G401 (cell line): ENCODE measurements at regions not wholly inside any gene's neighbourhood (a gene's known extent, or its start where the extent isn't known, plus 50 kb on each side); places are given as distances from the start of the nearest gene placed in this dataset.

Experiments
- DNase-seq: peaks from one replicate; pipeline ENCODE4 v3.0.0-alpha.2; 2015; ENCODE audit warnings: low spot score
- in situ Hi-C: cut with HindIII; loops from 2 replicates; pipeline ENCODE4 v1.10.0; 2016; ENCODE audit warnings: low sequenced_read_pairs, mixed read lengths

DNA sequence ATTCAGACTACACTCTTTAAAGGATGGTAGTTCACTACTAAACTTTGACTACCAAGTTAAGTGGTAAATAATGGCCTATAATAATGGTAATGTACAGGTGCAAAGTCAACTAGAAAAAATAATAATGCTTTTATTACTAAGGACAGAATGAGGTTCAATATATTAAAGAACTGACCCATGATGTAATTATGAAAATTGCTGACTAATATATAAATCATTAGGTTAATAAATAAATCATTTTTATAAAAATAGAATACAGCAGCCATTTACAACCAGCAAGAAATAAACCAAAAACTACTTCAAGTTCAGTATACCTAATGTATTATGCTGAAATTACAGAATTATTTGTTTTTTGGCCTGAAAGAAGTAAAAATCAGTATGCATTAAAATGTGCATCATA is 577.2 kb downstream of the PPARGC1A start:
- no peak for DNase-seq
- in situ Hi-C loops: no loop called here

DNA sequence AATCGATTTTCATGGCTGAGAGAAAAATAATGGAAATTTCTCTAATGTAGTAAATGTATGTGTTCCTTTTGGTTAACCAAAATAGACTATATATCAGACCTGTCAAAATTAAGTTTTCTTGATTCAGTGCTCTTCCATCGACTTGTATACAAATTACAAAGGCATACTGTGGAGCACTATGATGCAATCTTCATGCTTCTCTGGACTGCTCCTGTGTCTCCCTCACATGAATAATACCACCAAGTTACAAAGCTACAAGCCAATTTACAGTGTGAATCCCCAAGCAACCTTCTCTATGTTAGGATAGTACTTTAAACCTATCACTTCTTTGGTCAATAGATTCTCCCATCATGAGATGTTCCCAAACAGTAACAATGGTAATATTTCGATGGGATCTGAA is 577.9 kb downstream of the PPARGC1A start:
- no peak for DNase-seq
- in situ Hi-C loops: no loop called here

DNA sequence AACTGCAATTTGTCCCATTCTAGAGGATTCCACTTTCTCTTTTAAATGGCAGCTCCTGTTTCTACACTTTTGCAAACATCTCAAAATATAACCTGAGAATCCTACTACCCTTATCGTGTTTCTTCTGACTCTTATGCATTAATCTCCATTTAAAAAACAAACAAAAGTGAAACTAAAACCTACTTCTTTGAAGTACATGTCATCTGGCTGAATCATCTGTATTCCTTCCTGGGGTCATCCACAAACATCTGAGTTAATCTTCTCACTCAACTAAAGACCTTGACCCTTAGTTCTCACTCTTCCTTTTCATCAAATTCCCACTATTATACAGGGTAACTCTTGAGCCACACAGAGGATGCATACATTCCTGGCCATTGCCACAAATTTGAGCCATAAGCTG is 584.8 kb downstream of the PPARGC1A start:
- in situ Hi-C loops: no loop called here
- no peak for DNase-seq

DNA sequence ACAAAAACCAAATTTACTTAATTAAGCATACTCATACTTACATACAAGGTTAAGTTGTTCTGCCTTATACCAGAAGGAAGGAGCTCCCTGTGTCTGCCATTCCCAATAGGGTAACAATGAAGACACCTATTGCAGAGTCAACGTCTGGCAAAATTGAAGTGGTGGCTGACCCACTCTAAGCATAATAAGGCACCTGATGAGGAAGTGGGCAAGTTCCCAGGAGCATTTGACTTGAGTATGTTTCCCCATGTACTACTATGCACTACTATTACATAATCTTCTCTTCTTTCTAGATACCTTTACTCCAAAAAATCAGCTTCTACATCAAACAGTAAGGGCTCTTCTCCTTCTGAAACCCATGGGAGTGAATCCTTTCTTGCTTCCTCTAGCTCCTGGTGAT is 591.5 kb downstream of the PPARGC1A start:
- in situ Hi-C loops: no loop called here
- no peak for DNase-seq

DNA sequence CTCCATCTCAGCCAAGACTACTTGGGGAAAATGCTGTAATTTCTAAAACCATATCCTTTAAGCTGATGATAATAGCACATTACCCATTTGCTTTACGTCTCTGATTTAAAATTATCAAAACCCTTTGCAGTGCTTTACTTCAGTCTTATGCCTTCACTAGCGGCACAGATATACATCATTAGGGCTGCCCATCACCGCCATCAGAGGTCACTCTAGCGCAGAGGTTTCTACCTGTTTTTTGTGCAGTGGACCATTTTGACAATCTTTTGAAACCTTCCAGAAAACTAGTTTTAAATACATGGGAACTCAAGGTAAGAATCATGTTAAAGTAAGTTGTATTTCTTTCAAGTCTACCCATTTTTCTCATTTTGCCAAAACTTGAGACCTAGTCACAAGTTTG is 592.5 kb downstream of the PPARGC1A start:
- in situ Hi-C loops: no loop called here

DNA sequence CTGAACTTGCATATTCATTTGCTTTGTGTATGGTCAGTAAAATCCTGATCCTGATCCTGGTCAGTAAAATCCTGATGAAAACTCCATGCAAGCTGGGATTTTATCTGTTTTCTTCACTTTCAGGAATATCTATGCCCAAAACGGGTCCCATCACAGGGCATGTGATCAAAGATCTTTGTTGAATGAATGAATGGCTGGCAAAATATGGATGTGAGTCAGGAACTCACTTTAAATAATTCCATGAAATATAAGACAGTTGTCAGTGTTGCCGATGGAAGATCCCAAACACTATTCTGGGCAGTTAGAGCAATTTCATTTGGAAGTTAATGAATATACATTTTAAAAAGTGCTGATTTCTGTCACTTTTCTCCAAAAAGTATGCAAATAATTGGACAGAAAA is 598.4 kb downstream of the GBA3 start:
- in situ Hi-C loops: no loop called here

More for the DNA sequence above, 592.5 kb downstream of the PPARGC1A start:
- no peak for DNase-seq

DNA sequence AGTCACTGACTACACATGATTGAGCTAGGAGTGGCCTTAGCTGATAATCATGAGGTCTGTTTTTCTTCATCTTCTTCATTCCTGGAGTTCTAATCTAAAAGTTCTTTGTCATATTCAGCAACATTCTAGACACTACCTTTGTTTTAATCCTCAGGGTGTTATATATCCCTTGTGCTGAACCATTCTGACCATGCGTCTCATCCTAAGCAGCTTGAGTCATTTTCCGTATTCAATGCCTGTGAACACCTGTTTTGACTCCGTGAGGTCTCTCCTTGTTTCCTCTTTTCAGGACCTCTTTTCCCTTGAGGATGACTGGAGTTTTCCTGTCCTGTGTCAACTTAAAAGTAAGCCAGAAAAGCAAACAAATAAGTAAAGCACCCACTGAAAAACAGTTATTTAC is 597.9 kb downstream of the GBA3 start:
- in situ Hi-C loops: no loop called here
- no peak for DNase-seq

More for the DNA sequence above, 598.4 kb downstream of the GBA3 start:
- no peak for DNase-seq

DNA sequence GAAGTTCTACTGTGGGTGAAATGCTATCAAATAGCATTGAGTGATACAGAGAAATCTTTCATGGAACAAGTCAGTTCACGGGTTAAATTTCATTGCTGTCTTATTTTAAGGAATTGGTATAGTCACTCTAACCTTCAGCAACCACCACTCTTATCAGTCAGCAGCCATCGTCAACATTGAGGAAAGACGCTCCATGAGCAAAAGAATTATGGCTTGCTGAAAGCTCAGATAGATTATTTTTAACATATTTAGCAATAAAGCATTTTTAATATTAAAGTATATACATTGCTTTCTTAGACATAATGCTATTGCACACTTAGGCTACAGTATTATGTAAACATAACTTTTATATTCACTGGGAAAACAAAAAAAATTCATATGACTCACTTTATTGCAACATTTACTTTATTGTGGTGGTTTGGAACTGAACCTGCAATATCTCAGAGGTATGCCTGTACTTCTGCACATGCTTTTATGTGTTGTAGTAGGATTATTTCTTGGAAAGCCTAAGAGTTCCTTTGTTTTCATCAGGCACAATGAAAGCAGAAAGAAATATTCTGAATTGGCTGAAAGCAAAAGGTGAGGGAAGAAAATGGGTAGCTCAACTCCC is 586.7 kb downstream of the GBA3 start:
- in situ Hi-C loops: no loop called here
- DNase-seq: no peak

DNA sequence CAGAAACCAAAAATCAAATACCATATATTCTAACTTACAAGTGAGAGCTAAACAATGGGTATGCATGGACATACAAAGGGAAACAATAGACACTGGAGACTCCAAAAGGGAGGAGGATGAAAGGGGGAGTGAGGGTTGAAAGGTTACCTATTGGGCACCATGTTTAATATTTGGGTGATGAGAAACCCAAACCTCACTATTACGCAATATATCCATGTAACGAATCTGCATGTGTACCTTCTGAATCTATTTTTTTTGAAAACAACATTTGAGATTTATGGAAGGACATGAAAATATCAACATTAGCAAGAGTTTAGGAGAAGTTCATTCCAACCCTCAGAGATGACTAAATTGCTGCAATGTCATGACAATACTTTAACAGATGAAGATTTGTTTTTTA is 586.1 kb downstream of the GBA3 start:
- in situ Hi-C loops: no loop called here
- no peak for DNase-seq

DNA sequence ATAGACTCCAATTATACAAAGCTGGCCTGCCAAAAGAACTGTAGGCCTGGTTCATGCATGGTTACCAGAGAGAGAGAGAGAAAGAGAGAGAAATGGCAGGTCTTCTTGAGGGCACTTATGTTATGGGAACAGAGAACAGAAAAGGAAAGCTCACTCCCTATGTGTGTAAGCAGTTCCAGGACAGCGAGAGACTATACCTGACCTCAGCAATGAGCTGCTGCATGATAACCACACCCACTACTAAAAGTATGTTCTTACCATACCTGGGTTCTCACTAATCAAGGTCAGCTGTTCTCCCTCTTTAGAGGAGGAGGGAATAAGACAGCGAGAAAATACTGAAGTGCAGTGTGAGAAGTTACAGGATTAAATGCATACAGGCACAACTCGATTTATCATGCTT is 583.3 kb downstream of the GBA3 start:
- in situ Hi-C loops: no loop called here
- no peak for DNase-seq

DNA sequence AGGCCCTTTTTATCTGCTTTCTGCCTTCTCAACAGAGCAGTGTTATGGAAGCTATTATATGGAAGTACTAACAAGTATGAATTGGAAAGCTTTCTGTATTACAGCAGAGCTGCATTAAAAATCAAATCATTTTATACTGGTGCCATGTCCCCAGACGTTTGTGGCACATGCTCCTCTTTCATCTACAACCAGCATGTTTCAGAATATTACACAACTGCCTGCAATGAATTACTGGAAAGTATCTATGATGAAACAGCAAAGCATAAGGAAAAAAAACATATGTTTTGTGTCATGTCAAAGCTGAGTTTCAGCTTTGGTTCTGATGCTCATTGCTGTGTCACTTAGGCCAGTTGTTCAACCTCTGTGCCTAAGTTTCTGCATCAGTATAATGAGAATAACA is 576.8 kb downstream of the GBA3 start:
- DNase-seq: no peak
- in situ Hi-C loops: no loop called here

DNA sequence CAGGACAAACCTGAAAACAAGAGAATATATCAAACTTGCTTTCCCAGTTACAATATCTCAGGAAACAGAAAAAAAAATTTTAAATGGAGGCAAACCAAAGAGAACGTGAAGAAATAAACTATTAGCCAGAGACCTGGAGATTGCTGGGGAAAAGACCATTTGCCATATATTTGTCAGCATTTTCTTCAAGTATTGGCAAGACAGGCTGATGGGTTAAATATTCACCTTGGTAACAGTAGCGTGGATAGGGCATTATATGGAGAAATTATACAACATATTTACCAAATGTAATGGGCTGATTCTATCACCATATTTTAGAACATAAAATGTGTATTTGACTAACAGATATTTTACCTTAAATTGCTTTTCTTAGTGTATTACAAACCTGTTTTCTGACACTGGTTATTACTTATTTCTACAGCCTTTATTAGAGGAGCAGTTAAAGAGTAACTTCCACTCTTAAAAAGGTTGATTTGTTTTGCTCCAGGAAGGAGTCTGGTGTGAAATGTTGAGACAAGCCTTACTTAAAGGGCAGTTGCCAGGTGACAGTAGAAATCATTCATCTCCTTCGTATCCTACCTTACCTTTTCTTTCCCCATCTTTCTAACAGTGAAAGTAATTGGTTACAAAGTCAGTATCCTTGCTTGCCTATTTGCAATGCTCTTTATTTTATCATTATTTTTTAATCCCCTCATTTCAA is 575.5 kb downstream of the GBA3 start:
- no peak for DNase-seq
- in situ Hi-C loops: no loop called here

DNA sequence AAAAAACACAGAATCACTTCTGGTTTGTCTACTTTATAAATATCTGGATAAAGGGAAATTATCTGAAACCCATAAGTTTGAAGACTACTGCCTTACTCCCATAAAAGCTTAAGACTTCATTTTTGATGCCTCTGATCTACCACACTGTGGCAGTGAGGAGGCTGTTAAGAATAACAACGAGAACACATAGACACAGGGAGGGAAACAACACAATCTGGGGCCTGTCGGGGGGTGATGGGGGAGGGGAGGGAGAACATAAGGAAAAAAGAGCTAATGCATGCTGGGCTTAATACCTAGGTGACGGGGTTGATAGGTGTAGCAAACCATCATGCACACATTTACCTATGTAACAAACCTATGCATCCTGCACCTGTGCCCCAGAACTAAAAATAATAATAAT is 573.7 kb downstream of the GBA3 start:
- in situ Hi-C loops: no loop called here

DNA sequence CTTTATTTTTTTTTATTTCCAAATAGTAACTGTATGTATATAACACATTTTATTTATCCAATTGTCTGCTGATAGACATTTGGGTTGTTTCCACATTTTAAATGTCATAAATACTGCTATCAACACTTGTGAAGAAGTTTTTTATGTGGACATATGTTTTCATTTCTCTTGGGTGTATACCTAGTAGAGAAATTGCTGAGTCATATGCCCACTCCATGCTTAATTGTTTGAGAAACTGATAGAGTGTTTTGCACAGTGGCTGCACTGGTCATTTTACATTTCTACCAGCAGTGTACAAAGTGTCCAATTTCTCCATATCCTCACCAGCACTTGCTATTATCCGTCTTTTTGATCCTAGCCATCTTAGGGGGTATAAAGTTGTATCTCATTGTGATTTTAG is 567.8 kb downstream of the GBA3 start:
- in situ Hi-C loops: no loop called here
- DNase-seq: no peak

More for the DNA sequence above, 573.7 kb downstream of the GBA3 start:
- DNase-seq: no peak

DNA sequence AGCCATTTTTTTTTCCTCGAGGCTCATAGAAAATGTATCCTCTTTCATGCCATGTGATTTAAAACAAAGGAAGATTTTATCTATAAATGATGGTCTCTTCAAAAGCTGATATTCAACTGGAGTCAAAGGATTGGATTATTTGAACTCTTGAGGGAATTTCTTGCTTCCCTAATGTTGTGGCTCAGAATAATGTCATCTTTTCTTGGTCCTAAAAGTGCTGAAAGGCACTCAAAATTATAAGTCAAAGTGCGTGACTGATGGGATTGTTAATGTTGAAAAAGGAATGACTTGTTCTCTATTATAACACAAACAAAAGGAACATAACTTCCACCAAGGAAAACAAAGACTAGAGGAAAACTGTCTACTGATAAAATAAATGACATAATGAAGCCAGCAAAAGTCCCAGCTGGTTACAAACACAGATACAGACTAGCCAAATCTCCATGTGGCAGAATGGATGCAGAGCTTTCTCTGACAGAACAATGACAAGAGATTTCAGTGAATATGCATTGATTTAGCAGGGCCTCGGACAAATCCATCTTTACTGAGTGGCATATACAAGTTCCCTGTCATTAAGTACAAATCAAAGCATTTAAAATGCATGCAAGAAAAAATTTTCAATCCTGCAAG is 552.6 kb downstream of the GBA3 start:
- no peak for DNase-seq
- in situ Hi-C loops: no loop called here

DNA sequence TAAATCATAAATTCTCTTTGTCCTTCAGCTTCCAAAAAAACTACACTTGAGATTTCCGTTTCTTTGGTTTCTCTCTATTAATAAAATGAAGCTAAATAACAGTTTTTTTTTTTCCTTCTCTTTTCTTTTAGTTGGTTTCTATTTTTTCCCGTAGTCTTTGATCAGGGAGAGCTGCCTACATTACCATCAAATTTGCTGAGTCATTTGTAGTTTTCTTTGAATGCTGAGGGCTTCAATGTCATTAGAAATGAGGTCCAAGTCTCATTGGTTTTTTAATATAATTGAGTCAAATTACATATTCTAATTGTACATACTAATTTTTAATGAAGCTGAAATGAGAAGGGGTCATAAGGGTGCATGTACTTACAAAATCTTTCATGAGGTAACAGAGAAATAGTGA is 550.2 kb downstream of the GBA3 start:
- in situ Hi-C loops: no loop called here
- DNase-seq: no peak

DNA sequence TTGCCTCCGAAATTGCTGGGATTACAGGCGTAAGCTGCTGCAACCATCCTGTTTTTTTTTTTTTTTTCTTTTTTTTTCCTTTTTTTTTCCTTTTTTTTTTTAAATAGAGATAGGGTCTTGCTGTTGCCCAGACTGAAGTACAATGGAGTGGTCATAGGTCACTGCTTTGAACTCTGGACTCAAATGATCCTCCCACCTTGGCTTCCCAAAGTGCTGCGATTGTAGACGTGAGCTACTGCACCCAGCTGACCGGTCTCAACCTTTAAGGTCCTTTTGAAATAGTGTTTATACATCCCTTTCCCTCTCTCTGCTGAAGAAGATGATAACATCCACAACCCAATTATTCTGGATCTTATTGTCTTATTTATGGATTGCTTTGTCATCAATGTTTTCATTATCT is 548.7 kb downstream of the GBA3 start:
- in situ Hi-C loops: no loop called here
- DNase-seq: no peak

DNA sequence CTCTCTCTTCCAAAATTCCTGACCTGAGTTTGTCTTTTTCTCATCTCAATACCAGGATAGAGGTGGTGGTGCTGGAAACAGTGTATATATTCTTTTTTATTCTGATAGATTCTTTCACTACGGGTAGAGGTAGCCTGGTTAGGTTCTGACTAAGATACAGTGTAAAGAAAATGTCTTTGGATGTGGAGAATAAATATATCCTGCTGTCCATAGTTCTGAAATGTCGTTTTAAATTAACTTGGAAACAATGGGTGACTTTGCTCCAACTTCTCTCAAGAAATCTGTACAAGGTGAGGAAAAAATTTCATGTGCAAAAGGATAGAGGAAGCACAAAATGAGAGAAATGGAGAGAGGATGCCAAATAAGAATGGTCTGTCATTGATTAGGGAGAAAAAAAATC is 546.1 kb downstream of the GBA3 start:
- in situ Hi-C loops: no loop called here
- no peak for DNase-seq

DNA sequence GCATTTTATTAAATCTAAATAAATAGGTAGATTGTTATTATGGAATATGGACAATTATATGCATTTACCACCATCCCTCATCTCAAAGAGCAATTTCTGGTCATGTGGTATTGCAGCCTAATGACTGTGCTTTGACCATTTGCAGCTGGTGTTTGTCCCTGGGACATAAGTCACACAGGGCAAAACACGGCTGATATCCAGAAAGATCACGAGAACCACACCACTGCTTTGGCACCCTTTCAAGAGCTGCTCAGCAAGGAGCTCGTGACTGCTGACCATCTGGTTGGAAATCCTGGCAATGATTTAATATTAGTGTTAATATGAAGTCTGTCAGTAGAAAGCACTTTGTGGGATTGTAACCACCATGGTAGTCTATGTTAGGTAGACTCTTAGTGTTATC is 545.0 kb downstream of the GBA3 start:
- DNase-seq: peak; percentile 4
- in situ Hi-C loops: no loop called here

DNA sequence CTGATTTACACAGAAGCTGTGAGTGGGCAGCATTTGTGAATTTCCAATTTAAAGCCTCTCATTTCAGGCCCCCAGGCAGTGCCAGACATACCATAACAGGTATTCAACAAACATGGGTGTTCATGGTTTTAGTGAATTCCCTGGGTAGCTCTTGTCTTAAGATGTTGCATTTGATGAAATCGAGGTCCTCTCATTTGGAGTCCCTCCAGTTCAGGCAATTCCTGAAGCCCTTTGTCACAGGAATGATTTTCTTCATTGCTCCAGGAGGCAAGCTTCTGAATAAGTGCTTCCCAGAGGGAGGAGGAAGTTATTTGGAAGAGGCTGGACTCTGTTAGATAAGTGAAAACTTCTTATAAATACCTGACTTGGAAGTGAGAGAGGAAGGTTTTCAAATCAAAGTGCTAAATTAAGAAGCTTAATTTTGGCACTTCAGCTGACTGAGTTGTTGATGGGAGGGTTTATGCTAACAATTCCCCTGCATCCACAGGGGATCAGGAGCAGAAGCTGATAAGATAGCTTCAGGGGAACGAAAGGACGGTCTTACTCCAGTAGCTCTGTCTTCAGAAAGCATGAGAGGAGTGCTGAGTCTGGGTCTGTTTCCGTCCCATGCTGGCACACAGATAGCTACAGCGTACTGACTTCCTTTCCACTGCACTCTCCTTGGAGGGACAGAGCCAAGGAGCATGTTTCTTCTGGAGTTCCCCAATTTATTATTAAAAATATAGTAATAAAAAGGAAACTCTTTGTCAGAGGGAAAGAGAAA is 543.1 kb downstream of the GBA3 start:
- in situ Hi-C loops: no loop called here
- DNase-seq: no peak
